PFSK-1 (cell line): ENCODE measurements at regions not wholly inside any gene's neighbourhood (a gene's known extent, or its start where the extent isn't known, plus 50 kb on each side); places are given as distances from the start of the nearest gene placed in this dataset.

Source experiments
- FOXP2 ChIP-seq: optimal IDR thresholded peaks from 2 replicates; pipeline ENCODE3; 2011; ENCODE audit warnings: borderline replicate concordance, control low read depth, inconsistent platforms; ENCODE audit not compliant: insufficient read depth; ENCODE audit errors: extremely low read length, extremely low read depth
- POLR2AphosphoS5 ChIP-seq: IDR thresholded peaks from 2 replicates; pipeline ENCODE4 v1.6.1; 2012; ENCODE audit warnings: low read depth, mild to moderate bottlenecking, control low read depth, low read length, moderate library complexity
- SIN3A ChIP-seq: IDR thresholded peaks from 2 replicates; pipeline ENCODE4 v1.6.1; 2012; ENCODE audit warnings: mild to moderate bottlenecking, low read length, moderate library complexity, borderline replicate concordance; ENCODE audit not compliant: insufficient read depth
- TAF1 ChIP-seq: IDR thresholded peaks from 2 replicates; pipeline ENCODE4 v1.6.1; 2012; ENCODE audit warnings: low read length, control low read depth, borderline replicate concordance; ENCODE audit not compliant: insufficient read depth

- no peak for TF ChIP-seq TAF1
- no peak for TF ChIP-seq POLR2AphosphoS5
- no peak for TF ChIP-seq FOXP2
- no peak for TF ChIP-seq SIN3A
These were observed 133.2 kb upstream of the SYNCRIP start for GRCh38 chr6:85775883-85776282.
